Peyer's patch (tissue), 4 donors: ENCODE measurements at regions not wholly inside any gene's neighbourhood (a gene's known extent, or its start where the extent isn't known, plus 50 kb on each side); places are given as distances from the start of the nearest gene placed in this dataset.
A peak's percentile ranks its signal among the peaks of the same experiment; 100 is the strongest.

ENCODE experiments used
- DNase-seq, 3 donors: peaks; one replicate each; pipeline ENCODE4 v3.0.0-alpha.2; 2017 to 2019
- H3K27ac ChIP-seq, 4 donors: fragments of 200-600 bp; sonication (generic); one replicate each; pipeline ENCODE4 v1.5.1; 2016 to 2019
- H3K27me3 ChIP-seq, 2 donors: fragments of 200-600 bp; sonication (generic); one replicate each; pipeline ENCODE4 v1.5.1; 2019
- H3K36me3 ChIP-seq, 3 donors: fragments of 200-600 bp; sonication (generic); one replicate each; pipeline ENCODE4 v1.5.1; 2016 to 2019
- H3K4me1 ChIP-seq, 4 donors: fragments of 200-600 bp; sonication (generic); one replicate each; pipeline ENCODE4 v1.5.1; 2016 to 2019
- H3K4me3 ChIP-seq, 4 donors: fragments of 200-600 bp; sonication (generic); 1 replicate in 3 of 4; 2 replicates in 1 of 4; pipeline ENCODE4 v1.5.1; 2016 to 2019; ENCODE audit warnings: mild to moderate bottlenecking in 1 of 4
- H3K9me3 ChIP-seq, 4 donors: fragments of 200-600 bp; sonication (generic); one replicate each; pipeline ENCODE4 v1.5.1; 2016 to 2019; ENCODE audit warnings: mild to moderate bottlenecking in 1 of 4
- CTCF ChIP-seq, 6 experiments: fragments of 450-650 bp in 4 of 6; fragments of 200-600 bp in 2 of 6; sonication (generic) in 1 of 6; IDR thresholded peaks; one replicate each; pipeline ENCODE4 v1.5.1; 2017 to 2019; ENCODE audit warnings: antibody characterized with exemption in 6 of 6, mild to moderate bottlenecking in 3 of 6, moderate library complexity in 1 of 6
- POLR2A ChIP-seq, 2 donors: fragments of 450-650 bp; IDR thresholded peaks; one replicate each; pipeline ENCODE4 v1.5.1; 2017; ENCODE audit warnings: antibody characterized with exemption in 2 of 2, mild to moderate bottlenecking in 2 of 2, moderate library complexity in 2 of 2

- Histone ChIP-seq H3K4me3 (no peak overlapping the region), H3K9me3 (no peaks in the 10 kb centered on the region), H3K4me1 (no peaks in the 10 kb centered on the region), H3K27ac (peak overlapping the region in 3 of 4 donors; percentile 12 to 40 (median 17)), H3K27me3 (no peaks in the 10 kb centered on the region), H3K36me3 (no peaks in the 10 kb centered on the region)
- no peak for TF ChIP-seq CTCF (IDR thresholded peaks at IDR 0.05)
- TF ChIP-seq POLR2A (IDR thresholded peaks at IDR 0.05): no peak
- no peak for DNase-seq
Measured at GRCh38 chrX:42093756-42094155, 170.4 kb upstream of the CASK start.

DNA sequence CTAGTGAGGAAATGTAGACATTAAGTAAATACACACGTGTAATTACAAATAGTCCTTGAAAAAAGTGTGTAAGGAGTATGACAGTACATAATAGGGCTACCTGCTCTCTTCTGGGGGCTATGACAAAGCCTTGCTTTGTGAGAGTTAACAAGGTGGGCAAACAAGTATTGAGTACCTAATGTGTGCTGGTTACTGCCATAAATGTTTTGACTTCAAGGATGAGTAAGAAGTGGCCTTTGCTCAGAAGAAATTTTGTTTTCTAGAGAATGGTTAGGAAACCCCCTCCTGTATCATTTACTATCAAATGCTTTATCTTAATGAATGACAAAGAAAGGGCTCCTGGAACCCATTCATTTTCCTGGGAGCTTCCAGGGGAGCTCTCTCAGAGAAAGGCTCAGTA, 167.0 kb upstream of the CASK start:
- Histone ChIP-seq H3K4me1 (no peaks in the 10 kb centered on the region), H3K27ac (no peak overlapping the region), H3K9me3 (no peaks in the 10 kb centered on the region), H3K27me3 (no peaks in the 10 kb centered on the region), H3K36me3 (no peaks in the 10 kb centered on the region), H3K4me3 (no peak overlapping the region)
- no peak for DNase-seq
- no peak for TF ChIP-seq CTCF (IDR thresholded peaks at IDR 0.05)

GRCh38 chrX:42089031-42089430, 165.7 kb upstream of the CASK start:
- no peak for DNase-seq
- no peaks in the 10 kb centered on the region for H3K27me3 ChIP-seq
- no peak overlapping the region for H3K4me3 ChIP-seq
- no peaks in the 10 kb centered on the region for H3K36me3 ChIP-seq
- no peaks in the 10 kb centered on the region for H3K9me3 ChIP-seq
- TF ChIP-seq CTCF (IDR thresholded peaks at IDR 0.05) (no peak), POLR2A (IDR thresholded peaks at IDR 0.05) (no peak)
- H3K27ac ChIP-seq: no peak overlapping the region
- H3K4me1 ChIP-seq: no peaks in the 10 kb centered on the region

GRCh38 chrX:42087960-42088359, 164.6 kb upstream of the CASK start:
- H3K9me3 ChIP-seq: no peaks in the 10 kb centered on the region
- TF ChIP-seq POLR2A (IDR thresholded peaks at IDR 0.05) (no peak), CTCF (IDR thresholded peaks at IDR 0.05) (no peak)
- no peaks in the 10 kb centered on the region for H3K4me1 ChIP-seq
- no peak overlapping the region for H3K4me3 ChIP-seq
- no peaks in the 10 kb centered on the region for H3K27me3 ChIP-seq
- no peaks in the 10 kb centered on the region for H3K36me3 ChIP-seq
- DNase-seq: no peak
- H3K27ac ChIP-seq: no peak overlapping the region

- peak in 1 of 3 donors; percentile 48 for DNase-seq
- Histone ChIP-seq H3K9me3 (no peaks in the 10 kb centered on the region), H3K4me1 (no peaks in the 10 kb centered on the region), H3K27me3 (no peaks in the 10 kb centered on the region), H3K4me3 (no peak overlapping the region), H3K27ac (no peak overlapping the region), H3K36me3 (no peaks in the 10 kb centered on the region)
- no peak for TF ChIP-seq POLR2A (IDR thresholded peaks at IDR 0.05)
- TF ChIP-seq CTCF (IDR thresholded peaks at IDR 0.05): no peak
Measured at GRCh38 chrX:42085836-42086235, 162.5 kb upstream of the CASK start.

- no peak for TF ChIP-seq POLR2A (IDR thresholded peaks at IDR 0.05)
- TF ChIP-seq CTCF (IDR thresholded peaks at IDR 0.05): no peak
- Histone ChIP-seq H3K36me3 (no peaks in the 10 kb centered on the region), H3K9me3 (no peaks in the 10 kb centered on the region), H3K27ac (no peak overlapping the region), H3K27me3 (no peaks in the 10 kb centered on the region), H3K4me3 (no peak overlapping the region), H3K4me1 (no peaks in the 10 kb centered on the region)
- no peak for DNase-seq
Measured at GRCh38 chrX:42079968-42080367, 156.6 kb upstream of the CASK start.
